WTC11 (cell line): ENCODE measurements at regions not wholly inside any gene's neighbourhood (a gene's known extent, or its start where the extent isn't known, plus 50 kb on each side); places are given as distances from the start of the nearest gene placed in this dataset.
A peak's percentile ranks its signal among the peaks of the same experiment; 100 is the strongest.

Source experiments
- ATAC-seq: fragments of 200-7000 bp; cut with Tn5 transposase; 2 replicates; pipeline ENCODE4 v1.10.0; 2021; ENCODE audit warnings: mild to moderate bottlenecking, moderate library complexity
- CTCF ChIA-PET: fragments of 300-600 bp; sonication (Branson Sonifier 250); formaldehyde crosslinking; loops from one replicate; lab custom pipeline; 2021; ENCODE audit warnings: antibody characterized with exemption; lab: Charles Lee
- POLR2A ChIA-PET: fragments of 350-600 bp; sonication (Branson Sonifier 250); formaldehyde crosslinking; loops from one replicate; lab custom pipeline; 2021; ENCODE audit warnings: antibody characterized with exemption; lab: Charles Lee
- DNase-seq: peaks from one replicate; pipeline ENCODE4 v3.0.0; 2021; ENCODE audit warnings: low spot score
- H3K27ac Mint-ChIP-seq: 2 replicates; pipeline ENCODE4 v1.8.0; 2021; ENCODE audit warnings: mixed read lengths
- H3K27me3 Mint-ChIP-seq: 2 replicates; pipeline ENCODE4 v1.8.0; 2021; ENCODE audit warnings: low read depth, mild to moderate bottlenecking, moderate library complexity, mixed read lengths
- H3K36me3 Mint-ChIP-seq: 2 replicates; pipeline ENCODE4 v1.8.0; 2021; ENCODE audit warnings: mixed read lengths
- H3K4me1 Mint-ChIP-seq: 2 replicates; pipeline ENCODE4 v1.8.0; 2022; ENCODE audit warnings: mixed read lengths
- H3K4me3 Mint-ChIP-seq: 2 replicates; pipeline ENCODE4 v1.8.0; 2021; ENCODE audit warnings: mild to moderate bottlenecking, moderate library complexity, mixed read lengths
- H3K9me3 Mint-ChIP-seq: 2 replicates; pipeline ENCODE4 v1.8.0; 2021; ENCODE audit warnings: mixed read lengths
- CREM ChIP-seq: sonication (generic); formaldehyde crosslinking; IDR thresholded peaks from 2 replicates; pipeline ENCODE4 v1.8.1; 2022; ENCODE audit warnings: mild to moderate bottlenecking, missing genetic modification reagents, moderate library complexity
- ETV6 ChIP-seq: sonication (generic); formaldehyde crosslinking; IDR thresholded peaks from 2 replicates; pipeline ENCODE4 v1.8.1; 2022; ENCODE audit warnings: mild to moderate bottlenecking, missing genetic modification reagents
- IRF2 ChIP-seq: sonication (generic); formaldehyde crosslinking; IDR thresholded peaks from 2 replicates; pipeline ENCODE4 v1.8.0; 2022; ENCODE audit warnings: low read depth, missing genetic modification reagents, borderline replicate concordance
- KAT7 ChIP-seq: sonication (generic); formaldehyde crosslinking; IDR thresholded peaks from 2 replicates; pipeline ENCODE4 v1.8.1; 2023; ENCODE audit warnings: missing genetic modification reagents, mild to moderate bottlenecking, borderline replicate concordance
- NFE2L1 ChIP-seq: sonication (generic); formaldehyde crosslinking; IDR thresholded peaks from 2 replicates; pipeline ENCODE4 v1.8.1; 2023; ENCODE audit warnings: missing genetic modification reagents
- PRDM15 ChIP-seq: sonication (generic); formaldehyde crosslinking; IDR thresholded peaks from 2 replicates; pipeline ENCODE4 v1.8.0; 2022; ENCODE audit warnings: missing genetic modification reagents
- ZNF138 ChIP-seq: sonication (generic); formaldehyde crosslinking; conservative IDR thresholded peaks from 2 replicates; pipeline ENCODE4 v1.8.1; 2022; ENCODE audit warnings: mild to moderate bottlenecking, moderate library complexity, missing genetic modification reagents
- ZNF416 ChIP-seq: fragments of 250-450 bp; sonication (Bioruptor Pico); IDR thresholded peaks from 2 replicates; pipeline ENCODE4 v1.9.0; 2021; ENCODE audit warnings: mild to moderate bottlenecking, inconsistent platforms
- TF ChIP-seq, protein P1 (sequence below): sonication (generic); formaldehyde crosslinking; IDR thresholded peaks from 2 replicates; pipeline ENCODE4 v1.8.0; 2022; ENCODE audit warnings: mild to moderate bottlenecking, missing genetic modification reagents
- TF ChIP-seq, protein P2 (sequence below): sonication (generic); formaldehyde crosslinking; IDR thresholded peaks from 2 replicates; pipeline ENCODE4 v1.8.1; 2022; ENCODE audit warnings: mild to moderate bottlenecking, missing genetic modification reagents, moderate library complexity, borderline replicate concordance
- TF ChIP-seq, protein P3 (sequence below): fragments of 250-450 bp; sonication (Bioruptor Pico); IDR thresholded peaks from 2 replicates; pipeline ENCODE4 v1.9.0; 2021; ENCODE audit warnings: mild to moderate bottlenecking

- TF ChIP-seq ZNF416 (CRISPR knock-in tag) (no peak), CREM (CRISPR knock-in tag) (no peak), IRF2 (CRISPR knock-in tag) (no peak)
- TF ChIP-seq, protein P1, sequence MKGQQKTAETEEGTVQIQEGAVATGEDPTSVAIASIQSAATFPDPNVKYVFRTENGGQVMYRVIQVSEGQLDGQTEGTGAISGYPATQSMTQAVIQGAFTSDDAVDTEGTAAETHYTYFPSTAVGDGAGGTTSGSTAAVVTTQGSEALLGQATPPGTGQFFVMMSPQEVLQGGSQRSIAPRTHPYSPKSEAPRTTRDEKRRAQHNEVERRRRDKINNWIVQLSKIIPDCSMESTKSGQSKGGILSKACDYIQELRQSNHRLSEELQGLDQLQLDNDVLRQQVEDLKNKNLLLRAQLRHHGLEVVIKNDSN (CRISPR knock-in tag) = no peak
- TF ChIP-seq, protein P2, sequence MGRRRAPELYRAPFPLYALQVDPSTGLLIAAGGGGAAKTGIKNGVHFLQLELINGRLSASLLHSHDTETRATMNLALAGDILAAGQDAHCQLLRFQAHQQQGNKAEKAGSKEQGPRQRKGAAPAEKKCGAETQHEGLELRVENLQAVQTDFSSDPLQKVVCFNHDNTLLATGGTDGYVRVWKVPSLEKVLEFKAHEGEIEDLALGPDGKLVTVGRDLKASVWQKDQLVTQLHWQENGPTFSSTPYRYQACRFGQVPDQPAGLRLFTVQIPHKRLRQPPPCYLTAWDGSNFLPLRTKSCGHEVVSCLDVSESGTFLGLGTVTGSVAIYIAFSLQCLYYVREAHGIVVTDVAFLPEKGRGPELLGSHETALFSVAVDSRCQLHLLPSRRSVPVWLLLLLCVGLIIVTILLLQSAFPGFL (CRISPR knock-in tag) = no peak
- TF ChIP-seq, all 79 proteins: peak for 0
Measured at GRCh38 chr4:177826973-177827372, 384.7 kb upstream of the AGA start (continued).

GRCh38 chr4:177841258-177841657 is 399.0 kb upstream of the AGA start:
- H3K4me3 Mint-ChIP-seq = no peak overlapping the region
- H3K4me1 Mint-ChIP-seq = peaks cover 7% of the 10 kb centered on the region
- no peaks in the 10 kb centered on the region for H3K9me3 Mint-ChIP-seq
- DNase-seq = no peak
- no peaks in the 10 kb centered on the region for H3K36me3 Mint-ChIP-seq
- ATAC-seq = no peak
- ChIA-PET CTCF (interaction anchor here (1.4 kb wide), 2 partner anchors 39 to 591 kb away, joined by 4 to 5 read pairs; no protein-coding TSS in a partner anchor), POLR2A (no interaction called here)
- no peak overlapping the region for H3K27ac Mint-ChIP-seq
- no peaks in the 10 kb centered on the region for H3K27me3 Mint-ChIP-seq
- TF ChIP-seq, protein P3, sequence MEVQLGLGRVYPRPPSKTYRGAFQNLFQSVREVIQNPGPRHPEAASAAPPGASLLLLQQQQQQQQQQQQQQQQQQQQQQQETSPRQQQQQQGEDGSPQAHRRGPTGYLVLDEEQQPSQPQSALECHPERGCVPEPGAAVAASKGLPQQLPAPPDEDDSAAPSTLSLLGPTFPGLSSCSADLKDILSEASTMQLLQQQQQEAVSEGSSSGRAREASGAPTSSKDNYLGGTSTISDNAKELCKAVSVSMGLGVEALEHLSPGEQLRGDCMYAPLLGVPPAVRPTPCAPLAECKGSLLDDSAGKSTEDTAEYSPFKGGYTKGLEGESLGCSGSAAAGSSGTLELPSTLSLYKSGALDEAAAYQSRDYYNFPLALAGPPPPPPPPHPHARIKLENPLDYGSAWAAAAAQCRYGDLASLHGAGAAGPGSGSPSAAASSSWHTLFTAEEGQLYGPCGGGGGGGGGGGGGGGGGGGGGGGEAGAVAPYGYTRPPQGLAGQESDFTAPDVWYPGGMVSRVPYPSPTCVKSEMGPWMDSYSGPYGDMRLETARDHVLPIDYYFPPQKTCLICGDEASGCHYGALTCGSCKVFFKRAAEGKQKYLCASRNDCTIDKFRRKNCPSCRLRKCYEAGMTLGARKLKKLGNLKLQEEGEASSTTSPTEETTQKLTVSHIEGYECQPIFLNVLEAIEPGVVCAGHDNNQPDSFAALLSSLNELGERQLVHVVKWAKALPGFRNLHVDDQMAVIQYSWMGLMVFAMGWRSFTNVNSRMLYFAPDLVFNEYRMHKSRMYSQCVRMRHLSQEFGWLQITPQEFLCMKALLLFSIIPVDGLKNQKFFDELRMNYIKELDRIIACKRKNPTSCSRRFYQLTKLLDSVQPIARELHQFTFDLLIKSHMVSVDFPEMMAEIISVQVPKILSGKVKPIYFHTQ (CRISPR knock-in tag) = no peak
- TF ChIP-seq PRDM15 (CRISPR knock-in tag) (no peak), KAT7 (no peak), NFE2L1 (no peak)

- TF ChIP-seq KAT7 = no peak
- DNase-seq = no peak
- Mint-ChIP-seq H3K36me3 (peaks cover 24% of the 10 kb centered on the region), H3K27ac (no peak overlapping the region), H3K27me3 (no peaks in the 10 kb centered on the region), H3K9me3 (peaks cover 26% of the 10 kb centered on the region), H3K4me1 (peaks cover 42% of the 10 kb centered on the region), H3K4me3 (no peak overlapping the region)
- ChIA-PET CTCF (no interaction called here), POLR2A (no interaction called here)
- no peak for ATAC-seq
Measured at GRCh38 chr4:177853229-177853628, 411.0 kb upstream of the AGA start.

GRCh38 chr4:177855507-177856197 is 413.4 kb upstream of the AGA start:
- Mint-ChIP-seq H3K4me1 (peaks cover 46% of the 10 kb centered on the region), H3K36me3 (peaks cover 6% of the 10 kb centered on the region), H3K27ac (peak overlapping the region; percentile 98)
- ATAC-seq = peak; percentile 77
- POLR2A ChIA-PET = no interaction called here
- TF ChIP-seq ETV6 (CRISPR knock-in tag) (peak; percentile 38; the same call in 1 of the 2 replicates), ZNF138 (CRISPR knock-in tag) (no peak)
- TF ChIP-seq, all 79 proteins: peak for 1
- no peak for DNase-seq
- Mint-ChIP-seq H3K27me3 (no peaks in the 10 kb centered on the region), H3K9me3 (peaks cover 10% of the 10 kb centered on the region; the same call in 1 of the 2 replicates), H3K4me3 (peak overlapping the region; percentile 13)
- CTCF ChIA-PET = no interaction called here
